Inflammatory macrophage (primary cell): ENCODE measurements at regions not wholly inside any gene's neighbourhood (a gene's known extent, or its start where the extent isn't known, plus 50 kb on each side); places are given as distances from the start of the nearest gene placed in this dataset.

ENCODE experiments used
- DNase-seq, 2 donors: peaks; one replicate each; pipeline ENCODE4 v3.0.0-alpha.2; 2020 to 2022

GRCh38 chr22:48652796-48653195 is 1174.9 kb downstream of the BRD1 start:
- no peak for DNase-seq

- no peak for DNase-seq
These were observed 1175.6 kb downstream of the BRD1 start for GRCh38 chr22:48651981-48652538.

DNA sequence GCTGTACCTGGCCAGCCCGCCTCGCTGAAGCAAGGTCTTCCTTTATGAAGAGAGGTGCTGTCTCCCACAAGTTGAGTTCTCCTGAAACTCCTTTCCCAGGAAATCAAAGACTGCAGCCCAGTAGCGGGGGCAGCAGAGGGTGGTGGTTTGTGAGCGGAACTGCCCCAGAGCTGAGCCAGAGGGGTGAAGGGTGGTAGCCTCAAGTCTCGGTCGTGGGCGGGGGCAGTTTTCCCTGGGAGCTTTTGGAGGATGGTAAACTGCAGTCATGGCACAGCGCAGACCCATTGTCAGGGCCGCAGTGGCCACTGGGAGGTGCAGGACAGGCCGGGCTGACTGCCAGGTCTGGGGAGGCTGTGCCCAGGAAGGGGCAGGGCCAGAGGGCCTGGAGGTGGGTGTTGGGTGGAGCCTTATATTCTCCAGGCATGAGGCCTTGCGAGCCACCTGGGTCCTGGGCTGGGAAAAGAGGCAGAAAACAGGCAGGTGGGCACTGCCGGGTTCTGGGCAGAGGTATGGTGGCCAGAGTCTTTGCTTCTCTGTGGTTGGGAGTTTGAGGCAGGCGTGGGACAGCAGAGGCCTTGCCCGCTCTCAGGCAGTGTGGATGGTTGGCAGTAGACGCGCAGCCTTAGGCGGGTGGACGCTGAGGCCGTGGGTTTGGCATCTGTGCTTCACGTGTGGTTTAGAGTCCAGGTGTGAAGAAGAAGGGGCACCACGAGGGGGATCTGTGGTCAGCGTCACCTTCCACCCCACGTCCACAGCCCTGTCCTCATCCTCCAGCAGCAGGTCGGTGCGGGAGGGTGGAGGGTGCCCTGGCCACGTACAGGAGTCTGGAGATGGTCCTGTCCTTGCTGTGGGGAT is 1176.4 kb downstream of the BRD1 start:
- DNase-seq: no peak

- DNase-seq: no peak
These were observed 1177.2 kb downstream of the BRD1 start for GRCh38 chr22:48650323-48651035.

DNA sequence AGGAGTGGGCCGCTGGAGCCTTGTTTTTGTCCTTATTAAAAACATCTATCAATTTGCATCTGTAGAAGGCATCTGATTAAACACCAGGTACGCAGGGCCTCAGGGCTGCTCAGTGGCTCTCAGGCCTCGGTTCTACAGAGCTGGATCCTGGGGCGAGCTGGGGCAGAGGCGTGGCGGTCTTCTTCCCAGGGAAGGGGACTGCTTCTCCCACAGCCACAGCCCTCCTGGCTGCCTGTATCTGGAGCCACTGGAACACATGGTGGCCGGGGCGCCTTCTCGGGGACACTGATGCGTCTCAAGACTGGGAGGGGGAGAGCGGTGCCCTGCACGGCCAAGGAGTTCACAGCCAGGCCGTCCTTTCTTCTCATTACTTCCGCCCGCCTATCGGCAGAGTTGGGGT is 1178.2 kb downstream of the BRD1 start:
- DNase-seq: no peak

- no peak for DNase-seq
These were observed 1178.6 kb downstream of the BRD1 start for GRCh38 chr22:48649031-48649430.

GRCh38 chr22:48647606-48648515 is 1179.8 kb downstream of the BRD1 start:
- DNase-seq: no peak

DNA sequence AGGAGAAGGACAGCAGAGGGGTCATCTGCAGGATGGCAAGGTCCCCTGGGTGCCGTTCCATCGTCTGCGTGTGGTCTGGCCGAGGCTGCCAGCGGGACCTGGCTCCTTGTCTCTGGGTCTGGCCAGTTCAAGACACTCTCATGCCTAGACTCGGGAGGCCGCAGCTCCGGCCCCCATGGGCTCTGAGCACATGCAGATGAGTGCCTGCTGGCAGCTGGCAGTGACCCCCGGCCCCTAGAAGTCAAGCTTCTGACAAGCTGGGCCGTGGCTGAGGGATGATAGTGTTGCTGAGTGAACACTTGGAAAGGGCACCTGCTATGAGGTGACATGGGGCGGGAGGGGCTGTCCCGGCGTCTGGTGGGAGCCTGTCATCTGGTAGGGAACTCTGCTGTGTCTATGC is 1180.6 kb downstream of the BRD1 start:
- DNase-seq: no peak

- DNase-seq: no peak
These were observed 1181.3 kb downstream of the BRD1 start for GRCh38 chr22:48646216-48646925.

GRCh38 chr22:48645766-48646165 is 1181.9 kb downstream of the BRD1 start:
- no peak for DNase-seq

GRCh38 chr22:48644997-48645396 is 1182.7 kb downstream of the BRD1 start:
- no peak for DNase-seq

GRCh38 chr22:48644108-48644507 is 1183.6 kb downstream of the BRD1 start:
- no peak for DNase-seq

DNA sequence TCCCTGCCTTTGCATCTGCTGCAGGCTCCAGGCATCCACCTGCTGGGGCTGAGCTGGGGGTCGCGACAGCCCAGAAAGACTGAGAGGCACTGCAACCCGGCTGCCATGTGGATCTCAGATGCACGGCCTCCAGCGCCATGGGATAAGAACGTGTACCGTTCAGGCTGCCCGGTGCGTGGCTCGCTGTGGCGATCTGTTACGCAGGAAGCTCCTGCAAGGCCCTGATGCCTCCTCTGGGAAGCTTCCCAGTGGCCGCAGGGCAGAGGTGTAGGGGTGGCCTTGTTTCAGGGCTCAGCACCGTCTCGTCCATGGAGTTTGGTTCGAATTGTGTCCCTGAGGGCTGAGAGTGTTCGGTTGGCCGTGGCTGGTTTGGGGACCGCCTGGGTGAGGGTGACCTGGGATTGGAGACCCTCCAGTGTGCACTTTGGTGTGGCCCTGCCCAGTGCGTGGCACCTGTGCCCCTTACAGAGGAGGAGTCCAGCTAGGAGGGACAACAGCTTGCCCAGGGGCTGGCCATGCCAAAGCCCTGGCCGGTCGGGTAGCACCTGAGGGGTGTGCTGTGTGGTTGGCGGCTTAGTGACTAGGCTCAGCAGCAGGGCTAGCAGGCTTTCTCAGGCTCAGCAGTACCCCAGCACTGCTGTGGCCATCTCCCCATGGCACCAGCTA is 1184.5 kb downstream of the BRD1 start:
- DNase-seq: no peak

DNA sequence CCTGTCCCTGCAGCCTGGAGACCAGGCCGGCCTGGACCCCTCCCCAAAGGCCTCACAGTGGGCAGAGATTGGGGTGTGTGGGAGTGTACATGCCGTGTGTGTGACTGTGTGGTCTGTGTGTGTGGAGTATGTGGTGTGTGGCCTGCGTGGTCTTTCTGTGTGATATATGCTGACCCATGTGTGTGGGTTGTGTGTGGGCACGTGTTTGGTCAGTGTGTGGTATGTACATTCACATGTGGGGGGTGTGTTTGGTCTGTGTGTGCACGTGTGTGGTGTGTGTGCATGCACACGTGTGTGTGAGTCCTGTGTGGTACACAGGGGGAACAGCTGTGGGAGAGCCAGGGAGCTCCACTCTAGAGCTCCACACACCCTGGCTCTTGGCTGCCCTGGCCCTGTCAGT is 1185.1 kb downstream of the BRD1 start:
- no peak for DNase-seq

GRCh38 chr22:48641906-48642475 is 1185.7 kb downstream of the BRD1 start:
- DNase-seq: no peak

- DNase-seq: no peak
These were observed 1186.5 kb downstream of the BRD1 start for GRCh38 chr22:48640890-48641841.

DNA sequence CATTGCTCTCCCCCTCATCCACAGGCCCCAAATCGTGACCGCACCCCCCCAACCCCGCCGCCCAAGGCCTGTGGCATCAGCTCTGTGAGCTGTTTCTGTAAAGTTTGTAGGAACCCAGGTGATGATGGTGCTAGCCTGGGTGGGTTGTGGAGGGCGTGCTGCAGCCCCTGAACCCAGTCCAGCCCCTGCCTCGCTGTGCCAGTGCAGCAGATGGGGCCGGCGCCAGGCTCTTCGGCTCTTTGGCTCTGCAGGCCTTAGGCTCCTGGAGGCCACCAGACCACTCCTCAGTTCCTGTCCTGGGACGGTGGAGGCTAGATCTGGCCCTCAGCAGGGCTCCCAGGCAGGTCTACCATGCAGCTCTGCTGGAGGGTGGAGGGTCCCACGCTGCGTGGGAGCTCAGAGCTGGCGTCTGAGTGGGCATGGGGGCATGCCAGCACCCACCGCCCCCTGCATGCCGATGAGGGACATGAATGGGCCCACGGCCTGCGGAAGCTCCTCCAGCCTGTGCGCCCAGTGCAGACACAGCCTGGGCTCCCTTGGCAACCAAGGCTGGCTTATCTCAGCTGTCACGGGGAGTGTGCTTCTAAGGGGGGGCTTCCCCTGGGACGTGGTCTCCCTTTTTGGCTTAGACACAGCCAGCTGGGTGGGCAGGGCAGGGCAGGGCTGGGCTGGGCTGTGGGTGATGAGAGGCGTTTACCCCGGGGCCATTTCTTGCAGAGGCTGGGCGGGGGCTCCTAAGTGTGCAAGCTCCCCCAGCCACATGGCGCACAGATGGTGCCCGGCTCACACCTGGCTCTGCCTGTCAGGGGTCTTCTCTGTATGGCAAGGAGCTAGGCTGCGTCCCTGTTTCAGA is 1187.6 kb downstream of the BRD1 start:
- DNase-seq: no peak

- DNase-seq: no peak
These were observed 1188.5 kb downstream of the BRD1 start for GRCh38 chr22:48639021-48639795.
